HFFc6 (cell line): ENCODE measurements at regions not wholly inside any gene's neighbourhood (a gene's known extent, or its start where the extent isn't known, plus 50 kb on each side); places are given as distances from the start of the nearest gene placed in this dataset.

Experiments used
- DNase-seq: peaks from one replicate; pipeline ENCODE4 v3.0.0-alpha.2; 2018
- H3K27ac Mint-ChIP-seq: 2 replicates; pipeline ENCODE4 v1.8.0; 2020; ENCODE audit warnings: mild to moderate bottlenecking, mixed read lengths
- H3K27me3 Mint-ChIP-seq: 2 replicates; pipeline ENCODE4 v1.8.0; 2021; ENCODE audit warnings: mild to moderate bottlenecking, moderate library complexity, mixed read lengths; ENCODE audit not compliant: insufficient read depth
- H3K36me3 Mint-ChIP-seq: 2 replicates; pipeline ENCODE4 v1.8.0; 2021; ENCODE audit warnings: low read depth, mixed read lengths
- H3K4me1 Mint-ChIP-seq: 2 replicates; pipeline ENCODE4 v1.8.0; 2020; ENCODE audit warnings: low read depth, mixed read lengths
- H3K4me3 Mint-ChIP-seq: 2 replicates; pipeline ENCODE4 v1.8.0; 2020; ENCODE audit warnings: mild to moderate bottlenecking, moderate library complexity, mixed read lengths
- H3K9me3 Mint-ChIP-seq: 2 replicates; pipeline ENCODE4 v1.8.0; 2020; ENCODE audit warnings: mild to moderate bottlenecking, mixed read lengths
- TF ChIP-seq, protein P1 (sequence below): fragments of 200-600 bp; sonication (generic); IDR thresholded peaks from 2 replicates; pipeline ENCODE4 v1.5.0; 2021; ENCODE audit warnings: antibody characterized with exemption, mild to moderate bottlenecking

DNA sequence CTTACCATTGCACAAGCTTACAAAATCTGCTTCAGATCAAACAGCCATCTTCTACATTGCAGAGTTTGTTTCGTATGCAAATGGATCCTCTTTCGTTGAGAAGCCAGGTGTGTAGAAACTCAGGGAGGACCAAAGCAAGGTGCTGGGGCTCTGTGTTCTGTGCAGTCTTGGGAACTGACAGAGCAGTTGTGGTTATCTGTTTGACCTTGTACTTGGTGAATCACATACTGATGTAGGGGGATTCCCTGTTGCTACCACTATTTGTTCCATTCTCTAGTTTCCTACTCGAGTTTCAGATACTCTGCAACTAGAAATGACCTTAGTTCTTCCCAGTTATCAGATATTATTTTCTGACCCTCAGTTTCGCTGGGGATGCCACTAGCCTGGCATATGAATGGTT lies 95.2 kb upstream of the CLDN10 start:
- Mint-ChIP-seq H3K4me3 (no peak overlapping the region), H3K27ac (no peak overlapping the region), H3K4me1 (no peaks in the 10 kb centered on the region), H3K9me3 (peaks cover 19% of the 10 kb centered on the region), H3K36me3 (peaks cover 12% of the 10 kb centered on the region), H3K27me3 (peaks cover 11% of the 10 kb centered on the region)
- TF ChIP-seq, protein P1, sequence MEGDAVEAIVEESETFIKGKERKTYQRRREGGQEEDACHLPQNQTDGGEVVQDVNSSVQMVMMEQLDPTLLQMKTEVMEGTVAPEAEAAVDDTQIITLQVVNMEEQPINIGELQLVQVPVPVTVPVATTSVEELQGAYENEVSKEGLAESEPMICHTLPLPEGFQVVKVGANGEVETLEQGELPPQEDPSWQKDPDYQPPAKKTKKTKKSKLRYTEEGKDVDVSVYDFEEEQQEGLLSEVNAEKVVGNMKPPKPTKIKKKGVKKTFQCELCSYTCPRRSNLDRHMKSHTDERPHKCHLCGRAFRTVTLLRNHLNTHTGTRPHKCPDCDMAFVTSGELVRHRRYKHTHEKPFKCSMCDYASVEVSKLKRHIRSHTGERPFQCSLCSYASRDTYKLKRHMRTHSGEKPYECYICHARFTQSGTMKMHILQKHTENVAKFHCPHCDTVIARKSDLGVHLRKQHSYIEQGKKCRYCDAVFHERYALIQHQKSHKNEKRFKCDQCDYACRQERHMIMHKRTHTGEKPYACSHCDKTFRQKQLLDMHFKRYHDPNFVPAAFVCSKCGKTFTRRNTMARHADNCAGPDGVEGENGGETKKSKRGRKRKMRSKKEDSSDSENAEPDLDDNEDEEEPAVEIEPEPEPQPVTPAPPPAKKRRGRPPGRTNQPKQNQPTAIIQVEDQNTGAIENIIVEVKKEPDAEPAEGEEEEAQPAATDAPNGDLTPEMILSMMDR: no peak
- DNase-seq: no peak

DNA sequence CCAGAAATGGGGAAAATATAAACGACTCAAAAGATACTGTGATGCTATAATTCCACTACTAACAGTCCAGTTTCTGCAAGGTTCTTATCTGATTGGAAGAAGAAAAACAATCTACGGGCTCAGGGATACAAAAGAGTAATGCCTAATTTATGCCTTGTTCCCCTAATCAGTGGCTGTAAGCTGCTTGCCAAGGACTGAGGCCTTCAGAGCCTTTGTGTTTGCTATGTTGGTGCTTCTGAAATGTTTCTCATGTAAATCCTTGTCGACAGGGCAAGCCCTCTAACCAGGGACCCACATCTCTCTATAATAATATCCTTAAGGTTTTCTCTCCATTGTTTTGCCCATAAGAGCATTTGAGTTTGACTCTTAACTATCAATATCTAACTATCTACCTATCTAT lies 89.7 kb upstream of the CLDN10 start:
- DNase-seq: no peak
- Mint-ChIP-seq H3K4me1 (no peaks in the 10 kb centered on the region), H3K36me3 (peaks cover 12% of the 10 kb centered on the region)

DNA sequence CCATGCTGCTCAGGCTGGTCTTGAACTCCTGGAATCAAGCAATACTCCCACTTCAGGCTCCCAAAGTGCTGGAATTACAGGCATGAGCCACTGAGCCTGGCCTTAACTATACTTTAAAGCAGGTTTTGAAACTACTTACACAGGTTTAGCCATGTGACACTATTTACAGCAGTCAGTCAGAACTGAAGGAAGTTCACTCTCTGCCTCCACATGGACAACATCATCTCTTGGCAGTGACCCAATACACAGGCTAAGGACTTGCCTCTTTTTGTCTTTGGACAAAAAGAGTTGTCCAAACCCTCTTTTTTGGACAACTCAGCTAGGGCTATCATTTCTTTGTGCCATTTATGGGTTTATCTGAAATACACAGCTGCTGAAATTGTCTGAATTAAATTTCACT lies 89.0 kb upstream of the CLDN10 start:
- no peaks in the 10 kb centered on the region for H3K4me1 Mint-ChIP-seq
- no peak overlapping the region for H3K27ac Mint-ChIP-seq
- peaks cover 12% of the 10 kb centered on the region for H3K36me3 Mint-ChIP-seq
- TF ChIP-seq, protein P1: no peak
- H3K4me3 Mint-ChIP-seq: no peak overlapping the region
- no peak for DNase-seq
- H3K9me3 Mint-ChIP-seq: peaks cover 16% of the 10 kb centered on the region
- peaks cover 1% of the 10 kb centered on the region for H3K27me3 Mint-ChIP-seq

More for the DNA sequence above, 89.7 kb upstream of the CLDN10 start:
- Mint-ChIP-seq H3K4me3 (no peak overlapping the region), H3K9me3 (peaks cover 19% of the 10 kb centered on the region), H3K27me3 (peaks cover 1% of the 10 kb centered on the region; the same call in 1 of the 2 replicates), H3K27ac (no peak overlapping the region)
- TF ChIP-seq, protein P1: no peak

DNA sequence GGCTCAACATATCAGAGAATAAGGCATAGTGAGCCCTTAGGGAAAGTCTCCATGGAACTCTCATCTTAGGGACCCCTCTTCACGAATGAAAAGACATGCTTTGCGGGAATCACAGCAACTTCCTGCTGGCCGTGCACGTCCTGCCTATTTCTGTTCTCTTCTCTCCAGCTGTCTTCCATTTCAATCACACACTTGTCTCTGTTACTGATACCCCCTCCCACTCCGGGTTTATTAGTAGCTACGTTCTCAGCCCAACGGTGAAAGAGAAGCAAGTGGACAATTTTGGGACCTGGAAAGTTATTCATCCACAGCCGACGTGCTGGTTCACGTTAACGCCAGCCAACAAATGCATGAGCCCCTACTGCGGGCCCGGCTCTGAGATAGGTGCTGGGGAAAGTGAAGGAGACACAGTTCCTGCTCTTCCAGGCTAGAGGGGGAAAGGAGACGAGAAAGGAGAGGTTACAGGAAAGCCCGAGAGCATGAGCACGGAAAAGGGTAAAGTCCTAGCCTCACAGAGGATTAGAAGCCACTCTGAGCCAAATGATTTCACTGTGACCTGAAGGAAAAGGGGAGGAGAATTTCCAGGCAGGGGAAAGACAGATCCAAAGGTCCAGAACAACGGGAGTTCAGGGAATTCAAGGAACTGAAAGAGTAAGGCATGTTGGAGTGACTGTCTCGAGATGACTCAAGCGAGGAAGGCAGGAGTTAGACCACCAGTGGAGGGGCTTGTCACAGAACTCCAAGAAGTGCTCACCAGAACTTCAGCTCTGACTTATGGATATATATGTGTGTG lies 81.8 kb upstream of the CLDN10 start:
- peaks cover 11% of the 10 kb centered on the region for H3K27me3 Mint-ChIP-seq
- H3K4me1 Mint-ChIP-seq: no peaks in the 10 kb centered on the region
- no peak for DNase-seq
- TF ChIP-seq, protein P1: no peak
- H3K36me3 Mint-ChIP-seq: no peaks in the 10 kb centered on the region
- no peaks in the 10 kb centered on the region for H3K9me3 Mint-ChIP-seq
- no peak overlapping the region; the same call in 1 of the 2 replicates for H3K4me3 Mint-ChIP-seq
- H3K27ac Mint-ChIP-seq: no peak overlapping the region

DNA sequence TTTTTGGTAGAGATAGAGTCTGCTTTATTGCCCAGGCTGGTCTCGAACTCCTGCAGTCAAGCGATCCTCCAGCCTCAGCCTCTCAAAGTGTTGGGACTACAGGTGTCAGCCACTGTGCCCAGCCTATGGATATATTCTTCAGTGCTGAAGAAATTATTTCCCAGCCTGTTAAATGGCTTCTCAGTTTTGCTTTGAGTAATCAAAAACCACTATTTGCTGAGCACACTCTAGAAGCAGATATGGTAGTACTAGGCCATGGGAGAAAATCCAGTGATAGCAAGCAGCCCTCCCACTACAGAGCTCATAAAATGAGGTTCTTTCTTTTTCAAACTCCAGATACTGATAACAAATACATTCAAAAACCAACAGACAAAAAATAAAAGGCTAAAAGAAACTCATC lies 80.6 kb upstream of the CLDN10 start:
- H3K27ac Mint-ChIP-seq: no peak overlapping the region
- H3K4me1 Mint-ChIP-seq: no peaks in the 10 kb centered on the region
- no peaks in the 10 kb centered on the region for H3K36me3 Mint-ChIP-seq
- TF ChIP-seq, protein P1: no peak
- H3K4me3 Mint-ChIP-seq: no peak overlapping the region
- no peaks in the 10 kb centered on the region for H3K9me3 Mint-ChIP-seq
- no peak for DNase-seq
- H3K27me3 Mint-ChIP-seq: peaks cover 11% of the 10 kb centered on the region
